Mesendoderm (in vitro differentiated cells): ENCODE measurements at regions not wholly inside any gene's neighbourhood (a gene's known extent, or its start where the extent isn't known, plus 50 kb on each side); places are given as distances from the start of the nearest gene placed in this dataset.

Experiments used
- DNase-seq: peaks from one replicate; pipeline ENCODE4 v3.0.0; 2013
- H2AK5ac ChIP-seq: 2 replicates; pipeline ENCODE4 v1.6.1; 2013; ENCODE audit warnings: low read length, inconsistent platforms
- H2BK120ac ChIP-seq: 2 replicates; pipeline ENCODE4 v1.6.1; 2013; ENCODE audit warnings: low read depth, mild to moderate bottlenecking, low read length, moderate library complexity, mixed read lengths
- H2BK15ac ChIP-seq: replicated peaks from 2 replicates; pipeline ENCODE4 v1.6.1; 2013; ENCODE audit warnings: low read depth, mild to moderate bottlenecking, moderate library complexity
- H2BK5ac ChIP-seq: 2 replicates; pipeline ENCODE4 v1.6.1; 2013; ENCODE audit warnings: low read length, inconsistent platforms
- H3K18ac ChIP-seq: 2 replicates; pipeline ENCODE4 v1.6.1; 2013; ENCODE audit warnings: mild to moderate bottlenecking, low read length, mixed read lengths
- H3K23ac ChIP-seq: one replicate; pipeline ENCODE4 v1.6.1; 2013; ENCODE audit warnings: low read length
- H3K27ac ChIP-seq: 2 replicates; pipeline ENCODE4 v1.5.1; 2013; ENCODE audit warnings: low read depth, mild to moderate bottlenecking, inconsistent platforms, low read length, moderate library complexity
- H3K27me3 ChIP-seq: 2 replicates; pipeline ENCODE4 v1.6.1; 2013; ENCODE audit warnings: low read length, control low read depth, mild to moderate bottlenecking, inconsistent platforms; ENCODE audit not compliant: insufficient read depth, poor library complexity
- H3K36me3 ChIP-seq: 2 replicates; pipeline ENCODE4 v1.6.1; 2013; ENCODE audit warnings: low read length, inconsistent platforms; ENCODE audit not compliant: control insufficient read depth, insufficient read depth
- H3K4ac ChIP-seq: one replicate; pipeline ENCODE4 v1.6.1; 2013; ENCODE audit warnings: low read depth, mild to moderate bottlenecking, low read length, moderate library complexity
- H3K4me1 ChIP-seq: 2 replicates; pipeline ENCODE4 v1.6.1; 2013; ENCODE audit warnings: low read depth, low read length, inconsistent platforms; ENCODE audit not compliant: control insufficient read depth
- H3K4me2 ChIP-seq: 2 replicates; pipeline ENCODE4 v1.6.1; 2013; ENCODE audit warnings: low read length
- H3K4me3 ChIP-seq: 2 replicates; pipeline ENCODE4 v1.5.1; 2013; ENCODE audit warnings: mild to moderate bottlenecking, low read length
- H3K56ac ChIP-seq: one replicate; pipeline ENCODE4 v1.6.1; 2013; ENCODE audit warnings: low read length
- H3K79me1 ChIP-seq: 2 replicates; pipeline ENCODE4 v1.6.1; 2013; ENCODE audit warnings: low read length, inconsistent platforms
- H3K79me2 ChIP-seq: 2 replicates; pipeline ENCODE4 v1.6.1; 2013; ENCODE audit warnings: mild to moderate bottlenecking, low read length; ENCODE audit not compliant: control insufficient read depth, insufficient read depth
- H3K9ac ChIP-seq: 2 replicates; pipeline ENCODE4 v1.6.1; 2013; ENCODE audit warnings: low read length, inconsistent platforms
- H4K5ac ChIP-seq: one replicate; pipeline ENCODE4 v1.6.1; 2013; ENCODE audit warnings: low read length
- H4K8ac ChIP-seq: one replicate; pipeline ENCODE4 v1.6.1; 2013; ENCODE audit warnings: low read depth, mild to moderate bottlenecking, control low read depth, low read length, moderate library complexity
- WGBS: extraction: QIAGEN DNeasy Blood & Tissue Kit; methylation state at CpG from one replicate; pipeline ENCODE4 v1.1.7; 2013; ENCODE audit warnings: low lambda C conversion rate, missing lambda C conversion rate; ENCODE audit not compliant: insufficient coverage; ENCODE audit errors: extremely low coverage; 5-methylcytosine and 5-hydroxymethylcytosine counted together

DNA sequence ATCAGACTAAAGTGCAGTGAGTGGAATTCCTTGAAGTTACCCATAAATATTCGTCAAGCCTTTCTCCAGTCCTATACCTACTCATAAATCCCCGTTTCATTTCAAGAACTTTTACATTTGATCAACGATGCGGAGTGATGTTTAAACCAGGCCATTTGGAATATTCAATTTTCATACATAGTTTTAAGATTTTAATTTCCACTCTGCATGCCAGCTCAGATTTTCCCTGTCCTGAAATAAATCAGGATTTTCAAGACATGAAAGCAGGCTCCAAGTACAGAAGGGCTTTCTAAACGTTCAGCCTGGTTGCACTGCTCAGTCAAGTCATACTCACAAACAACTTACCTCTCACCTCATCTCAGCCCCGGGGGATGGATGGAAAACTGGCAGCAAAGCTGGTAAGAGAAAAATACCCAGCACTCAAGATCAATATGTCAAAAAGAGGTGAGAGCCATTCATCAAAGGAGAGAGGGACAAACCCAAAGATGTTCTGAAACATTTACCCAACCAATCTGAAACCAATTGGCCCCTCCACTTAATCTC is 418.5 kb downstream of the PLPP3 start:
- no peak overlapping the region for H3K9ac ChIP-seq
- no peak overlapping the region for H3K4me3 ChIP-seq
- no peak overlapping the region for H2BK5ac ChIP-seq
- DNase-seq = no peak
- no peak overlapping the region for H3K4ac ChIP-seq
- H3K79me1 ChIP-seq = no peaks in the 10 kb centered on the region
- no peak overlapping the region for H2BK15ac ChIP-seq
- no peak overlapping the region for H3K56ac ChIP-seq
- H2BK120ac ChIP-seq = no peak overlapping the region
- H3K79me2 ChIP-seq = no peaks in the 10 kb centered on the region
- H3K36me3 ChIP-seq = no peaks in the 10 kb centered on the region
- no peak overlapping the region for H2AK5ac ChIP-seq
- no peak overlapping the region for H3K4me2 ChIP-seq
- H3K27ac ChIP-seq = no peak overlapping the region
- H3K4me1 ChIP-seq = no peaks in the 10 kb centered on the region
- no peak overlapping the region for H4K5ac ChIP-seq
- H3K18ac ChIP-seq = no peak overlapping the region
- H3K27me3 ChIP-seq = no peaks in the 10 kb centered on the region
- H4K8ac ChIP-seq = no peak overlapping the region
- no peak overlapping the region for H3K23ac ChIP-seq
- no CpG with 5 or more reads among the region's 6 CpGs for WGBS

- Histone ChIP-seq H3K56ac (no peak overlapping the region), H2BK5ac (no peak overlapping the region), H3K27me3 (no peaks in the 10 kb centered on the region)
Observed at GRCh38 chr1:56156971-56157876, 422.1 kb downstream of the PLPP3 start.

GRCh38 chr1:56153276-56153675 is 426.1 kb downstream of the PLPP3 start:
- H3K4me3 ChIP-seq = no peak overlapping the region
- no peaks in the 10 kb centered on the region for H3K79me2 ChIP-seq
- H3K23ac ChIP-seq = no peak overlapping the region
- H3K27me3 ChIP-seq = no peaks in the 10 kb centered on the region
- no peak overlapping the region for H3K4me2 ChIP-seq
- H3K4ac ChIP-seq = no peak overlapping the region
- H2BK15ac ChIP-seq = no peak overlapping the region
- no peaks in the 10 kb centered on the region for H3K79me1 ChIP-seq
- H4K5ac ChIP-seq = no peak overlapping the region
- whole genome bisulfite sequencing = no CpG with 5 or more reads among the region's 2 CpGs
- no peak overlapping the region for H2BK5ac ChIP-seq
- H2BK120ac ChIP-seq = no peak overlapping the region
- H3K9ac ChIP-seq = no peak overlapping the region
- DNase-seq = no peak
- H3K18ac ChIP-seq = no peak overlapping the region
- no peak overlapping the region for H3K56ac ChIP-seq
- H3K36me3 ChIP-seq = no peaks in the 10 kb centered on the region
- no peak overlapping the region for H3K27ac ChIP-seq
- no peak overlapping the region for H2AK5ac ChIP-seq
- H3K4me1 ChIP-seq = no peaks in the 10 kb centered on the region
- H4K8ac ChIP-seq = no peak overlapping the region

More at GRCh38 chr1:56156971-56157876, 422.1 kb downstream of the PLPP3 start:
- no peak overlapping the region for H4K8ac ChIP-seq
- H3K4ac ChIP-seq = no peak overlapping the region
- H3K27ac ChIP-seq = no peak overlapping the region
- no peaks in the 10 kb centered on the region for H3K79me2 ChIP-seq
- no peaks in the 10 kb centered on the region for H3K79me1 ChIP-seq
- H3K9ac ChIP-seq = no peak overlapping the region
- H2BK15ac ChIP-seq = no peak overlapping the region
- H3K4me1 ChIP-seq = no peaks in the 10 kb centered on the region
- no CpG with 5 or more reads among the region's 5 CpGs for WGBS
- H2BK120ac ChIP-seq = no peak overlapping the region
- H3K4me2 ChIP-seq = no peak overlapping the region
- no peak for DNase-seq
- H3K4me3 ChIP-seq = no peak overlapping the region
- no peak overlapping the region for H2AK5ac ChIP-seq
- H3K18ac ChIP-seq = no peak overlapping the region
- no peaks in the 10 kb centered on the region for H3K36me3 ChIP-seq
- no peak overlapping the region for H4K5ac ChIP-seq
- no peak overlapping the region for H3K23ac ChIP-seq

- Histone ChIP-seq H3K56ac (no peak overlapping the region), H4K5ac (no peak overlapping the region), H4K8ac (no peak overlapping the region)
Observed at GRCh38 chr1:56152635-56153034, 426.7 kb downstream of the PLPP3 start.

DNA sequence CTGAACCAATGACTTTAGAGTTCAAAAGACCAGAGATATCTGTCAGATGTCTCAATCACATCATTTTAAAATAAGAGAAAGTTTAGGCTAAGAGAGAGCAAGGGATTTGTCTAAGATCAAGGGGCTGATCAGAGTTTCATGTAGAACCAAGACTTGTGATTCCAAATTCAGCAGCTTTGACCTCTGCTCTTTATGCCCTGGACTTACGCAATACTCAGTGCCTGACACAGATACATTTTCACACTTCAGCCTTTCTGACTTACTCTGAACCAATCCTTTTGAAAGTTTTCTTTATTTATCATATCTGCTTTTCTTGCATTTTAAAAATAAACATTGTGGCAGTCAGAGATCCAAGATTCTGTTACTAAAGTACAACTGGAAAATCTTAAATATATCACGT is 428.0 kb downstream of the PLPP3 start:
- no CpG with 5 or more reads among the region's 2 CpGs for WGBS
- H2BK15ac ChIP-seq = no peak overlapping the region
- no peaks in the 10 kb centered on the region for H3K36me3 ChIP-seq
- no peak overlapping the region for H3K4me2 ChIP-seq
- H2AK5ac ChIP-seq = no peak overlapping the region
- H3K4me1 ChIP-seq = no peaks in the 10 kb centered on the region
- H2BK5ac ChIP-seq = no peak overlapping the region
- H3K4me3 ChIP-seq = no peak overlapping the region
- no peak overlapping the region for H2BK120ac ChIP-seq
- no peak overlapping the region for H4K8ac ChIP-seq
- no peak overlapping the region for H3K27ac ChIP-seq
- H3K79me2 ChIP-seq = no peaks in the 10 kb centered on the region
- DNase-seq = no peak
- no peaks in the 10 kb centered on the region for H3K79me1 ChIP-seq
- no peak overlapping the region for H3K4ac ChIP-seq
- no peak overlapping the region for H3K18ac ChIP-seq
- H3K27me3 ChIP-seq = no peaks in the 10 kb centered on the region
- no peak overlapping the region for H4K5ac ChIP-seq
- no peak overlapping the region for H3K56ac ChIP-seq
- H3K9ac ChIP-seq = no peak overlapping the region
- H3K23ac ChIP-seq = no peak overlapping the region

More at GRCh38 chr1:56152635-56153034, 426.7 kb downstream of the PLPP3 start:
- Histone ChIP-seq H3K18ac (no peak overlapping the region), H3K27ac (no peak overlapping the region), H3K9ac (no peak overlapping the region), H3K36me3 (no peaks in the 10 kb centered on the region), H3K4ac (no peak overlapping the region), H3K23ac (no peak overlapping the region), H2BK120ac (no peak overlapping the region), H3K79me2 (no peaks in the 10 kb centered on the region), H2AK5ac (no peak overlapping the region), H2BK5ac (no peak overlapping the region), H3K4me2 (no peak overlapping the region), H3K4me1 (no peaks in the 10 kb centered on the region), H3K4me3 (no peak overlapping the region), H3K27me3 (no peaks in the 10 kb centered on the region), H2BK15ac (no peak overlapping the region), H3K79me1 (no peaks in the 10 kb centered on the region)
- DNase-seq = no peak
- WGBS = no CpG with 5 or more reads among the region's 3 CpGs
